ENCODE measurements at regions not wholly inside any gene's neighbourhood (a gene's known extent, or its start where the extent isn't known, plus 50 kb on each side); places are given as distances from the start of the nearest gene placed in this dataset.

DNA sequence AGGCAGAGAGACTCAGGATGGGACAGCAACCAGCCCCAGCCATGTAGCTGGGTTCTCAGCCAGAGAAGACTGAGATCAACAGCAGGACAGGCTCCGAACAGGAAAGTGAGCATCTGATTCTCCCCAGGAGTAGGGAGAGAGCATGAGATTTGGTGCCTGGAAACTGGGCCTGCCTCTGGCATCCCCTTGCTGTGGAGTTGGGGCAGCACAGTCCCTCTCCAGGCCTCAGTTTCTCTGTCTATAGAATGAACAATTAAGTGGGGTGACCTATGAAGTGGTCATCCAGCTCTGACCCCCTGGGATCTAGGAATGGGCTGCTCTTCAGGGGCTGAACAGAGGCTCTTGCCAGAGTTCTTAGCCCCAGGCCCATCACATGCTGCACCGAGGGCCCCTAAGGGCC, 55.6 kb downstream of the KLHDC7A start:
- TF ChIP-seq, protein P1, sequence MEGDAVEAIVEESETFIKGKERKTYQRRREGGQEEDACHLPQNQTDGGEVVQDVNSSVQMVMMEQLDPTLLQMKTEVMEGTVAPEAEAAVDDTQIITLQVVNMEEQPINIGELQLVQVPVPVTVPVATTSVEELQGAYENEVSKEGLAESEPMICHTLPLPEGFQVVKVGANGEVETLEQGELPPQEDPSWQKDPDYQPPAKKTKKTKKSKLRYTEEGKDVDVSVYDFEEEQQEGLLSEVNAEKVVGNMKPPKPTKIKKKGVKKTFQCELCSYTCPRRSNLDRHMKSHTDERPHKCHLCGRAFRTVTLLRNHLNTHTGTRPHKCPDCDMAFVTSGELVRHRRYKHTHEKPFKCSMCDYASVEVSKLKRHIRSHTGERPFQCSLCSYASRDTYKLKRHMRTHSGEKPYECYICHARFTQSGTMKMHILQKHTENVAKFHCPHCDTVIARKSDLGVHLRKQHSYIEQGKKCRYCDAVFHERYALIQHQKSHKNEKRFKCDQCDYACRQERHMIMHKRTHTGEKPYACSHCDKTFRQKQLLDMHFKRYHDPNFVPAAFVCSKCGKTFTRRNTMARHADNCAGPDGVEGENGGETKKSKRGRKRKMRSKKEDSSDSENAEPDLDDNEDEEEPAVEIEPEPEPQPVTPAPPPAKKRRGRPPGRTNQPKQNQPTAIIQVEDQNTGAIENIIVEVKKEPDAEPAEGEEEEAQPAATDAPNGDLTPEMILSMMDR (IDR thresholded peaks at IDR 0.05; ENCODE audit: low read depth, low read length): no peak
- TF ChIP-seq POLR2A (IDR thresholded peaks at IDR 0.05; ENCODE audit: extremely low read depth, insufficient read length) (no peak), MYC (IDR thresholded peaks at IDR 0.05; ENCODE audit: low read depth, low read length) (no peak)

Data from NB4 (cell line).